CD14-positive monocyte (primary cell): ENCODE measurements at regions not wholly inside any gene's neighbourhood (a gene's known extent, or its start where the extent isn't known, plus 50 kb on each side); places are given as distances from the start of the nearest gene placed in this dataset.
A peak's percentile ranks its signal among the peaks of the same experiment; 100 is the strongest.

ENCODE experiments used
- DNase-seq, 3 donors: peaks; one replicate each; pipeline ENCODE4 v3.0.0-alpha.2; 2011 to 2022
- H2AFZ ChIP-seq: 2 replicates; pipeline ENCODE4 v1.6.0; 2012; ENCODE audit warnings: mild to moderate bottlenecking, low read depth, low read length, inconsistent platforms; ENCODE audit not compliant: insufficient read depth, poor library complexity, severe bottlenecking
- H3K27ac ChIP-seq, 2 donors: 1 replicate in 1 of 2; 2 replicates in 1 of 2; pipeline ENCODE4 v1.5.1; 2012 to 2013; ENCODE audit warnings: low read length in 2 of 2, control low read depth in 1 of 2, inconsistent platforms in 1 of 2, low read depth in 1 of 2, mild to moderate bottlenecking in 1 of 2
- H3K27me3 ChIP-seq, 2 donors: one replicate each; pipeline versions ENCODE4 v1.6.0 to v1.6.1; 2011 to 2013; ENCODE audit warnings: low read length in 2 of 2; ENCODE audit not compliant: control insufficient read depth in 2 of 2, insufficient read depth in 2 of 2
- H3K36me3 ChIP-seq, 2 donors: replicated peaks in 1 of 2; 1 replicate in 1 of 2; 2 replicates in 1 of 2; pipeline versions ENCODE4 v1.5.1 to v1.6.1; 2012 to 2013; ENCODE audit warnings: low read length in 2 of 2, control low read depth in 1 of 2, inconsistent platforms in 1 of 2, mild to moderate bottlenecking in 1 of 2; ENCODE audit not compliant: insufficient read depth in 2 of 2, control insufficient read depth in 1 of 2
- H3K4me1 ChIP-seq, 2 donors: 1 replicate in 1 of 2; 2 replicates in 1 of 2; pipeline versions ENCODE4 v1.5.1 to v1.6.1; 2012 to 2013; ENCODE audit warnings: low read length in 2 of 2, control low read depth in 1 of 2, inconsistent platforms in 1 of 2, mild to moderate bottlenecking in 1 of 2, moderate library complexity in 1 of 2; ENCODE audit not compliant: insufficient read depth in 2 of 2, control insufficient read depth in 1 of 2
- H3K4me2 ChIP-seq: replicated peaks from 2 replicates; pipeline ENCODE3; 2012; ENCODE audit warnings: low read length, moderate library complexity, mild to moderate bottlenecking; ENCODE audit not compliant: poor library complexity, severe bottlenecking; ENCODE audit errors: extremely low read depth
- H3K4me3 ChIP-seq, 3 experiments: fragments of 200-600 bp in 1 of 3; sonication (generic) in 1 of 3; replicated peaks in 1 of 3; 1 replicate in 2 of 3; 2 replicates in 1 of 3; pipeline ENCODE4 v1.5.1; 2011 to 2013; ENCODE audit warnings: low read length in 3 of 3, mild to moderate bottlenecking in 3 of 3, control low read depth in 2 of 3, low read depth in 2 of 3, inconsistent platforms in 1 of 3, moderate library complexity in 1 of 3
- H3K79me2 ChIP-seq: 2 replicates; pipeline ENCODE4 v1.6.0; 2012; ENCODE audit warnings: mild to moderate bottlenecking, control low read depth, inconsistent platforms, low read length, moderate library complexity; ENCODE audit not compliant: insufficient read depth
- H3K9ac ChIP-seq: 2 replicates; pipeline ENCODE4 v1.6.0; 2017; ENCODE audit warnings: low read length, mild to moderate bottlenecking; ENCODE audit not compliant: insufficient read depth, poor library complexity, severe bottlenecking
- H3K9me3 ChIP-seq, 2 donors: replicated peaks in 1 of 2; 1 replicate in 1 of 2; 2 replicates in 1 of 2; pipeline versions ENCODE4 v1.5.1 to v1.6.1; 2012 to 2013; ENCODE audit warnings: low read length in 2 of 2, control low read depth in 1 of 2; ENCODE audit not compliant: control insufficient read depth in 1 of 2, insufficient read depth in 1 of 2
- H4K20me1 ChIP-seq: 2 replicates; pipeline ENCODE4 v1.6.0; 2012; ENCODE audit warnings: mild to moderate bottlenecking, low read length, control low read depth, moderate library complexity; ENCODE audit not compliant: insufficient read depth
- H3K27ac Mint-ChIP-seq, 7 donors: one replicate each; pipeline ENCODE4 v1.8.0; 2020; ENCODE audit warnings: mild to moderate bottlenecking in 7 of 7, mixed read lengths in 7 of 7, moderate library complexity in 6 of 7, inconsistent platforms in 2 of 7
- H3K27me3 Mint-ChIP-seq, 3 donors: one replicate each; pipeline ENCODE4 v1.8.0; 2021 to 2022; ENCODE audit warnings: low read depth in 3 of 3, mild to moderate bottlenecking in 3 of 3, mixed read lengths in 3 of 3, moderate library complexity in 3 of 3, inconsistent platforms in 1 of 3
- H3K36me3 Mint-ChIP-seq, 2 donors: one replicate each; pipeline ENCODE4 v1.8.0; 2020; ENCODE audit warnings: mixed read lengths in 2 of 2, inconsistent platforms in 1 of 2, mild to moderate bottlenecking in 1 of 2
- H3K4me1 Mint-ChIP-seq: one replicate; pipeline ENCODE4 v1.8.0; 2020; ENCODE audit warnings: mild to moderate bottlenecking, mixed read lengths
- H3K4me3 Mint-ChIP-seq, 2 donors: one replicate each; pipeline ENCODE4 v1.8.0; 2020; ENCODE audit warnings: mild to moderate bottlenecking in 2 of 2, mixed read lengths in 2 of 2, moderate library complexity in 1 of 2
- H3K9me3 Mint-ChIP-seq, 7 donors: one replicate each; pipeline ENCODE4 v1.8.0; 2020 to 2022; ENCODE audit warnings: mixed read lengths in 7 of 7, mild to moderate bottlenecking in 6 of 7, moderate library complexity in 6 of 7, inconsistent platforms in 2 of 7
- WGBS: methylation state at CpG from one replicate; pipeline ENCODE4 v1.1.5; 2013; ENCODE audit warnings: missing lambda C conversion rate; ENCODE audit not compliant: insufficient coverage; 5-methylcytosine and 5-hydroxymethylcytosine counted together
- intact Hi-C, 2 donors: fragments of 100-400 bp; cut with micrococcal nuclease; formaldehyde crosslinking; loops; one replicate each; pipeline versions ENCODE4 v1.15.0 to v1.15.1; 2023
- TF ChIP-seq, protein P1 (sequence below): fragments of 200-600 bp; IDR thresholded peaks from one replicate; pipeline ENCODE4 v1.8.0; 2022; ENCODE audit warnings: antibody characterized with exemption, mild to moderate bottlenecking

DNA sequence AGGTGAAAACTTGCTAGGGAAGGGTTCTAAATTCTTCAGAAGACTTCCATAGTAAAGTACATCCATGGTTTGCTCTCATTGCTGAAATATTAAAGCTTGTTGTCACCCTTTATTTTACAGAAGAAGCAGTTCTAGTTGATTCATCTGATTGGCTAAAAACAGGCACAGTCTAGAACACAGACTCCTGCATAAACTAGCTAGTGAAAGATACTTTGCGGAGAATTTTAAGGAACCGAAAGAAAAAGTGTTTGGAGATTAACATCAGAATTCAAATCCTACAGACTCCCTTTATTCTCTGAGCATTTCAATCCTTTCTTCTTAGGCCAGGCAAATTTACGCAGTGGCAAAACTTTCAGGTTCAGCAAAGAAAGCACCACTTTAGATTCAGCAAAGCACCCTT is 1076.5 kb upstream of the ZEB2 start:
- no peak overlapping the region for H3K4me2 ChIP-seq
- H4K20me1 ChIP-seq: no peaks in the 10 kb centered on the region
- Mint-ChIP-seq H3K27me3 (no peaks in the 10 kb centered on the region), H3K9me3 (no peaks in the 10 kb centered on the region), H3K4me1 (peaks cover 22% of the 10 kb centered on the region), H3K4me3 (no peak overlapping the region), H3K27ac (peak overlapping the region in 1 of 7 donors; percentile 43), H3K36me3 (no peaks in the 10 kb centered on the region)
- no peak overlapping the region for H3K4me3 ChIP-seq
- no peak overlapping the region for H3K9ac ChIP-seq
- intact Hi-C loops: no loop called here
- TF ChIP-seq, protein P1, sequence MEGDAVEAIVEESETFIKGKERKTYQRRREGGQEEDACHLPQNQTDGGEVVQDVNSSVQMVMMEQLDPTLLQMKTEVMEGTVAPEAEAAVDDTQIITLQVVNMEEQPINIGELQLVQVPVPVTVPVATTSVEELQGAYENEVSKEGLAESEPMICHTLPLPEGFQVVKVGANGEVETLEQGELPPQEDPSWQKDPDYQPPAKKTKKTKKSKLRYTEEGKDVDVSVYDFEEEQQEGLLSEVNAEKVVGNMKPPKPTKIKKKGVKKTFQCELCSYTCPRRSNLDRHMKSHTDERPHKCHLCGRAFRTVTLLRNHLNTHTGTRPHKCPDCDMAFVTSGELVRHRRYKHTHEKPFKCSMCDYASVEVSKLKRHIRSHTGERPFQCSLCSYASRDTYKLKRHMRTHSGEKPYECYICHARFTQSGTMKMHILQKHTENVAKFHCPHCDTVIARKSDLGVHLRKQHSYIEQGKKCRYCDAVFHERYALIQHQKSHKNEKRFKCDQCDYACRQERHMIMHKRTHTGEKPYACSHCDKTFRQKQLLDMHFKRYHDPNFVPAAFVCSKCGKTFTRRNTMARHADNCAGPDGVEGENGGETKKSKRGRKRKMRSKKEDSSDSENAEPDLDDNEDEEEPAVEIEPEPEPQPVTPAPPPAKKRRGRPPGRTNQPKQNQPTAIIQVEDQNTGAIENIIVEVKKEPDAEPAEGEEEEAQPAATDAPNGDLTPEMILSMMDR: no peak
- no peaks in the 10 kb centered on the region for H3K79me2 ChIP-seq
- no peaks in the 10 kb centered on the region for H3K36me3 ChIP-seq
- peaks cover 6 to 11% of the 10 kb centered on the region in 2 donors for H3K4me1 ChIP-seq
- no peak for DNase-seq
- no peaks in the 10 kb centered on the region for H3K9me3 ChIP-seq
- H3K27me3 ChIP-seq: no peaks in the 10 kb centered on the region
- 100% methylated on average over 1 of the region's 3 CpGs for WGBS
- no peak overlapping the region for H2AFZ ChIP-seq
- no peak overlapping the region for H3K27ac ChIP-seq

DNA sequence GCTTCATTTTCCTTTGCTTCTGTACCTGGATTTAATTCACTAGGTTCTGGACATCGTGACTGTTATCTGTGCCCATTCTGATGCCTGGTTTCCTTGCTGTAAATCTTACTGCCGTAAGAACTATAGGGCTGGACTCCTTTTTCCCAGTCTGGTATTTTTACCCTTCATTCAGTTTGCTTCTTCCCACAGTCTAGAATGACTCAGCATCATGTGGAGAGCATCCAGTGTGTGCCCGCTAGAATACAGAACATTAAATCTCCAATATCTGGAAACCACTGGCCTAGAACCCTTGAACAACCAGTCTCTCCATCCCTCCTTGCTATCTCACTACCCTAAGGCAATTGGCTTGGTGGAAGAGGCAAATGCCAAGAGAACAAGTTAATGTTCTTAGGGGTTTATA is 1075.4 kb upstream of the ZEB2 start:
- H3K36me3 Mint-ChIP-seq: no peaks in the 10 kb centered on the region
- H3K27me3 ChIP-seq: no peaks in the 10 kb centered on the region
- H3K4me1 ChIP-seq: peaks cover 6 to 11% of the 10 kb centered on the region in 2 donors
- H3K4me2 ChIP-seq: no peak overlapping the region
- H3K9me3 Mint-ChIP-seq: peaks cover 0 to 2% (median 0%) of the 10 kb centered on the region in 7 donors
- no peaks in the 10 kb centered on the region for H3K27me3 Mint-ChIP-seq
- H3K79me2 ChIP-seq: no peaks in the 10 kb centered on the region
- H3K9me3 ChIP-seq: no peaks in the 10 kb centered on the region
- no peaks in the 10 kb centered on the region for H3K36me3 ChIP-seq
- H3K27ac ChIP-seq: no peak overlapping the region
- no peak overlapping the region for H3K4me3 Mint-ChIP-seq
- H3K4me1 Mint-ChIP-seq: peaks cover 22% of the 10 kb centered on the region
- H2AFZ ChIP-seq: no peak overlapping the region
- no peak overlapping the region for H3K4me3 ChIP-seq
- intact Hi-C loops: no loop called here
- TF ChIP-seq, protein P1: no peak
- DNase-seq: peak in 1 of 3 donors; percentile 4
- WGBS: 96% methylated on average over 3 of the region's 3 CpGs
- H4K20me1 ChIP-seq: no peaks in the 10 kb centered on the region
- no peak overlapping the region for H3K27ac Mint-ChIP-seq
- no peak overlapping the region for H3K9ac ChIP-seq
